22Rv1 (cell line): ENCODE measurements at regions not wholly inside any gene's neighbourhood (a gene's known extent, or its start where the extent isn't known, plus 50 kb on each side); places are given as distances from the start of the nearest gene placed in this dataset.

Experiments
- ZFX ChIP-seq: fragments of 450-650 bp; IDR thresholded peaks from 2 replicates; pipeline ENCODE4 v1.6.1; 2017; ENCODE audit warnings: antibody characterized with exemption, borderline replicate concordance
- TF ChIP-seq, protein P1 (sequence below): fragments of 450-650 bp; IDR thresholded peaks from 2 replicates; pipeline ENCODE4 v1.5.1; 2017; ENCODE audit warnings: mild to moderate bottlenecking

DNA sequence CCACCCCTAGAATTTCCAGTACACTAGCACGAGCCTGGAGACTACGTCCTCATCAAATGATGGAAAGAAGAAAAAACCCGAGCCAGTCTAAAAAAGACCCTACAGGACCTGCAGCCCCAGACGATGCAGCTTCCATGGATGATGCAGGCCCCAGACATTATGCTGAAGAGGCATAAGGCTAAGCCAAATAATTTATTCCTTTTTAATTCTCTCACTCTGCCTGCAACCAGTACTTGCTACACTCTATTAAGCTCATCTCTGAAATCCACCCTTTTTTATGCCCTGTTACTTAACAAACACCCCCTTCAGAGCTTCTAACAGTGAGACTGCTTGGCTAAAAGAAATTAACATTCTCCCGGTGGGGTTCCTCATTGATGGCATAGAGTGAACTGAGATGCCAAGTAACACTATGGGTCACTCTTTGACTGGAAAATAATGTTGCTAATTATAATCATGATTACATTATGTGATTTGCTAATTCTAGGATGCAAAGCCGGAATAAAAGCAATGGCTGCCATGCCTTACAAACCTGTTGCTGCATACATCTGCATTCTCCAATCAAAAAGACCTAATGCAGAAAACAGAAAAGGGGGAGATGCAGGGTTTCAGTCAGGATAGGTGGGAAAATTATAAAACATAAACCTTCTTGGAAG lies 1462.4 kb downstream of the UQCRFS1 start:
- TF ChIP-seq, protein P1, sequence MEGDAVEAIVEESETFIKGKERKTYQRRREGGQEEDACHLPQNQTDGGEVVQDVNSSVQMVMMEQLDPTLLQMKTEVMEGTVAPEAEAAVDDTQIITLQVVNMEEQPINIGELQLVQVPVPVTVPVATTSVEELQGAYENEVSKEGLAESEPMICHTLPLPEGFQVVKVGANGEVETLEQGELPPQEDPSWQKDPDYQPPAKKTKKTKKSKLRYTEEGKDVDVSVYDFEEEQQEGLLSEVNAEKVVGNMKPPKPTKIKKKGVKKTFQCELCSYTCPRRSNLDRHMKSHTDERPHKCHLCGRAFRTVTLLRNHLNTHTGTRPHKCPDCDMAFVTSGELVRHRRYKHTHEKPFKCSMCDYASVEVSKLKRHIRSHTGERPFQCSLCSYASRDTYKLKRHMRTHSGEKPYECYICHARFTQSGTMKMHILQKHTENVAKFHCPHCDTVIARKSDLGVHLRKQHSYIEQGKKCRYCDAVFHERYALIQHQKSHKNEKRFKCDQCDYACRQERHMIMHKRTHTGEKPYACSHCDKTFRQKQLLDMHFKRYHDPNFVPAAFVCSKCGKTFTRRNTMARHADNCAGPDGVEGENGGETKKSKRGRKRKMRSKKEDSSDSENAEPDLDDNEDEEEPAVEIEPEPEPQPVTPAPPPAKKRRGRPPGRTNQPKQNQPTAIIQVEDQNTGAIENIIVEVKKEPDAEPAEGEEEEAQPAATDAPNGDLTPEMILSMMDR, result no peak
- TF ChIP-seq ZFX, result no peak
